ENCODE measurements at regions not wholly inside any gene's neighbourhood (a gene's known extent, or its start where the extent isn't known, plus 50 kb on each side); places are given as distances from the start of the nearest gene placed in this dataset.

GRCh38 chr5:2281446-2281845 is 398.7 kb upstream of the IRX4 start:
- in situ Hi-C loops (cut with MboI; ENCODE audit: low pct_unique_long_range_greater_than_20kb, low sequenced_read_pairs, unreplicated experiment), result no loop called here
- no peak for DNase-seq (ENCODE audit: low spot score)
- no peak for TF ChIP-seq CTCF (IDR thresholded peaks at IDR 0.05; ENCODE audit: extremely low read depth, insufficient read depth, missing control alignments)

- in situ Hi-C loops (cut with MboI; ENCODE audit: low pct_unique_long_range_greater_than_20kb, low sequenced_read_pairs, unreplicated experiment), result no loop called here
- no peak for DNase-seq (ENCODE audit: low spot score)
These were observed 397.6 kb upstream of the IRX4 start for GRCh38 chr5:2280318-2280717.

GRCh38 chr5:2278825-2279456 is 396.2 kb upstream of the IRX4 start:
- TF ChIP-seq CTCF (IDR thresholded peaks at IDR 0.05; ENCODE audit: extremely low read depth, insufficient read depth, missing control alignments), result no peak
- DNase-seq (ENCODE audit: low spot score), result no peak
- in situ Hi-C loops (cut with MboI; ENCODE audit: low pct_unique_long_range_greater_than_20kb, low sequenced_read_pairs, unreplicated experiment), result no loop called here

More at GRCh38 chr5:2280318-2280717, 397.6 kb upstream of the IRX4 start:
- TF ChIP-seq CTCF (IDR thresholded peaks at IDR 0.05; ENCODE audit: extremely low read depth, insufficient read depth, missing control alignments), result no peak

GRCh38 chr5:2277886-2278285 is 395.2 kb upstream of the IRX4 start:
- in situ Hi-C loops (cut with MboI; ENCODE audit: low pct_unique_long_range_greater_than_20kb, low sequenced_read_pairs, unreplicated experiment), result no loop called here
- TF ChIP-seq CTCF (IDR thresholded peaks at IDR 0.05; ENCODE audit: extremely low read depth, insufficient read depth, missing control alignments), result no peak
- DNase-seq (ENCODE audit: low spot score), result no peak

- no peak for DNase-seq (ENCODE audit: low spot score)
- in situ Hi-C loops (cut with MboI; ENCODE audit: low pct_unique_long_range_greater_than_20kb, low sequenced_read_pairs, unreplicated experiment), result no loop called here
- no peak for TF ChIP-seq CTCF (IDR thresholded peaks at IDR 0.05; ENCODE audit: extremely low read depth, insufficient read depth, missing control alignments)
These were observed 393.4 kb upstream of the IRX4 start for GRCh38 chr5:2276101-2276500.

- in situ Hi-C loops (cut with MboI; ENCODE audit: low pct_unique_long_range_greater_than_20kb, low sequenced_read_pairs, unreplicated experiment), result no loop called here
- DNase-seq (ENCODE audit: low spot score), result no peak
- TF ChIP-seq CTCF (IDR thresholded peaks at IDR 0.05; ENCODE audit: extremely low read depth, insufficient read depth, missing control alignments), result no peak
These were observed 390.0 kb upstream of the IRX4 start for GRCh38 chr5:2272755-2273154.

Data from GM13977 (cell line).